HFF-Myc (cell line): ENCODE measurements at regions not wholly inside any gene's neighbourhood (a gene's known extent, or its start where the extent isn't known, plus 50 kb on each side); places are given as distances from the start of the nearest gene placed in this dataset.

ENCODE experiments used
- DNase-seq: peaks from one replicate; pipeline ENCODE4 v3.0.0-alpha.2; 2011; ENCODE audit warnings: low read depth; ENCODE audit errors: extremely low read depth
- H3K4me3 ChIP-seq: replicated peaks from 2 replicates; pipeline ENCODE4 v1.5.1; 2011; ENCODE audit warnings: low read depth, mild to moderate bottlenecking, control low read depth, low read length
- CTCF ChIP-seq: IDR thresholded peaks from 2 replicates; pipeline ENCODE4 v1.5.1; 2012; ENCODE audit warnings: mild to moderate bottlenecking, low read depth, low read length, control low read depth; ENCODE audit errors: missing control alignments

GRCh38 chr5:1706428-1706827 lies 93.2 kb downstream of the MRPL36 start:
- no peak for DNase-seq
- TF ChIP-seq CTCF, result no peak
- no peak overlapping the region for H3K4me3 ChIP-seq

GRCh38 chr5:1706021-1706420 lies 93.6 kb downstream of the MRPL36 start:
- no peak for DNase-seq
- H3K4me3 ChIP-seq, result no peak overlapping the region
- TF ChIP-seq CTCF, result no peak

- H3K4me3 ChIP-seq, result no peak overlapping the region
- DNase-seq, result no peak
- TF ChIP-seq CTCF, result no peak
These were observed 95.0 kb downstream of the MRPL36 start for GRCh38 chr5:1704676-1705075.

GRCh38 chr5:1704266-1704665 lies 95.4 kb downstream of the MRPL36 start:
- H3K4me3 ChIP-seq, result no peak overlapping the region
- DNase-seq, result no peak
- no peak for TF ChIP-seq CTCF

- DNase-seq, result no peak
- no peak overlapping the region for H3K4me3 ChIP-seq
- TF ChIP-seq CTCF, result no peak
These were observed 96.1 kb downstream of the MRPL36 start for GRCh38 chr5:1703352-1704050.

- no peak for TF ChIP-seq CTCF
- no peak overlapping the region for H3K4me3 ChIP-seq
- no peak for DNase-seq
These were observed 97.3 kb downstream of the MRPL36 start for GRCh38 chr5:1702318-1702717.

GRCh38 chr5:1701884-1702283 lies 97.8 kb downstream of the MRPL36 start:
- TF ChIP-seq CTCF, result no peak
- H3K4me3 ChIP-seq, result no peak overlapping the region

More at GRCh38 chr5:1701884-1702283, 97.8 kb downstream of the MRPL36 start:
- no peak for DNase-seq
